ENCODE measurements at regions not wholly inside any gene's neighbourhood (a gene's known extent, or its start where the extent isn't known, plus 50 kb on each side); places are given as distances from the start of the nearest gene placed in this dataset.

DNA sequence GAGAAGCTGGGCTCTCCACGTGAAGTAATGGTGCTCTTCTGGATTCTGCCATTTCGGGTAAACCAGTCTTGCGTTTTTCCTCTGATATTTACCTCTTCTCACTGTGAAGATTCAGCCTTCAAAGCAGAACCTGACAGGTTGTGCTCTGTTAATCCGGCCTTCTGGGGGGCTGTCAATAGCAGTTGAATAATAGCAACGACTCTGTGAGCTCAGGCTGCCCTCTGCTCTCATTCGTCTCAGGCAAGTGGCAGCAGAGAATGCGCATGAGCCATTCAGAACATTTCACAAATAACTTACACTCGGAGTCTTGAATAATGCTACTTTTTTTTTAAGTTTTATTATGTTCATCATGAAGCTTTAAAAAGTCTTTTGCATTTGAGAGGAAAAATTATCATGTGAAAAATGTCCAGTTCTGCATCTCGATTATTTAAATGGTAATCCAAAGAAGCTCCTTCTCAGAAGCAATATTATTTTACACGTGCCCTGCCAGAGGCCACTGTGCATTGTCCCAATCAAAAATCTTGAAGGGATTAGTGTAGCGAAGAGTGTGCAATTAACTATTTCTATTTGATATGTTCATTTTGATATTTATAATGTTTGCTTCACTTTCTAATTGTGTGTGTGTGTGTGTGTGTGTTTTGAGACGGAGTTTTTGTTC lies 354.2 kb upstream of the FAT1 start:
- no peaks in the 10 kb centered on the region for H3K9me3 ChIP-seq
- H3K4me3 ChIP-seq, result no peak overlapping the region
- ATAC-seq, result no peak
- WGBS, 2 donors (ENCODE audit: low coverage in 1 of 2), result 50 to 60% methylated on average over 10 to 12 of the region's 12 CpGs
- no peaks in the 10 kb centered on the region for H3K36me3 ChIP-seq
- H3K27ac ChIP-seq, result no peak overlapping the region
- TF ChIP-seq CTCF (IDR thresholded peaks at IDR 0.05) (no peak), EP300 (IDR thresholded peaks at IDR 0.05) (no peak), POLR2AphosphoS5 (IDR thresholded peaks at IDR 0.05) (no peak), POLR2A (IDR thresholded peaks at IDR 0.05) (no peak)
- H3K27me3 ChIP-seq, result no peaks in the 10 kb centered on the region
- no peaks in the 10 kb centered on the region for H3K4me1 ChIP-seq

DNA sequence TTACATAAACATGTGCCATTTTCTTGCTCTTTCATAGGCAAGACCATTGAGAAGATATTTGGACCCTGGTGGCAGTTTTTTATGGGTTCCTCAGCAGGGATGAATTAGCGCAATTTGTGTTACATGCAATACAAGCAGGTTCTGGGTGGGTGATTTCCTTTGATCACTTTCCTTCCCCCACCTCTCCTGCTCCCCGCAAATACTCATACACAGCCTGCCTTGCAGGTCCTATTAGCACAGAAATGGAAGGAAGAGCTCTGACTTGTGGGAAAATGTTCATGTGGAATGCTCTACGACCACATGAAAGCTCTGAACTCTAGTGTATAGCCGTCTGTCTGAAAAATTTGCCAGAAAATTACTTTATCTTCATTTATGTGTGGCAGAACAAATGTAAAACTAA lies 361.0 kb upstream of the FAT1 start:
- TF ChIP-seq EP300 (IDR thresholded peaks at IDR 0.05), result no peak
- no peak for TF ChIP-seq POLR2A (IDR thresholded peaks at IDR 0.05)
- no peak for TF ChIP-seq CTCF (IDR thresholded peaks at IDR 0.05)
- no peak for TF ChIP-seq POLR2AphosphoS5 (IDR thresholded peaks at IDR 0.05)
- Histone ChIP-seq H3K27me3 (no peaks in the 10 kb centered on the region), H3K4me3 (no peak overlapping the region), H3K27ac (no peak overlapping the region), H3K9me3 (no peaks in the 10 kb centered on the region), H3K4me1 (no peaks in the 10 kb centered on the region), H3K36me3 (no peaks in the 10 kb centered on the region)
- 64 to 84% methylated on average over 2 to 4 of the region's 4 CpGs for WGBS, 2 donors (ENCODE audit: low coverage in 1 of 2)
- no peak for ATAC-seq

DNA sequence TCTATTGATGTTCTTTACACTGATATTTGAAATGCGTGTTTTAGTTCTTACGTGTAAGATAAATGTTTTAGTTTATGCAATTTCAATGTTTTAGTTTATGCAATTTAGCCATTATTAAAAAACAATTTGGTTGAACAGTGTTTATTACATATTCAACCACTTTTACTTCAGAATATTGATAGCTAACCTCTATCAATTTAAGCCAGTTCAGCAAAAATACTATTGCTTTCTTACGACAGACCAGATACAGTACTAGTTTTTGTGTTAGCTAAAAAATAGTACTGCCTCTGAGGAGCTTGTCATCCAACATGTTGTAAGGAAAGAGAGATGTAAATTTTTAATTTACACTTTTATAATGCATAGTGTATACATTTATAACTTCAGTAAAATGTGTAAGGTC lies 361.7 kb upstream of the FAT1 start:
- TF ChIP-seq CTCF (IDR thresholded peaks at IDR 0.05) (no peak), EP300 (IDR thresholded peaks at IDR 0.05) (no peak), POLR2A (IDR thresholded peaks at IDR 0.05) (no peak), POLR2AphosphoS5 (IDR thresholded peaks at IDR 0.05) (no peak)
- Histone ChIP-seq H3K36me3 (no peaks in the 10 kb centered on the region), H3K27me3 (no peaks in the 10 kb centered on the region), H3K4me3 (no peak overlapping the region), H3K4me1 (no peaks in the 10 kb centered on the region), H3K9me3 (no peaks in the 10 kb centered on the region), H3K27ac (no peak overlapping the region)
- WGBS, 2 donors (ENCODE audit: low coverage in 1 of 2), result 81 to 84% methylated on average over 3 of the region's 3 CpGs
- ATAC-seq, result no peak

DNA sequence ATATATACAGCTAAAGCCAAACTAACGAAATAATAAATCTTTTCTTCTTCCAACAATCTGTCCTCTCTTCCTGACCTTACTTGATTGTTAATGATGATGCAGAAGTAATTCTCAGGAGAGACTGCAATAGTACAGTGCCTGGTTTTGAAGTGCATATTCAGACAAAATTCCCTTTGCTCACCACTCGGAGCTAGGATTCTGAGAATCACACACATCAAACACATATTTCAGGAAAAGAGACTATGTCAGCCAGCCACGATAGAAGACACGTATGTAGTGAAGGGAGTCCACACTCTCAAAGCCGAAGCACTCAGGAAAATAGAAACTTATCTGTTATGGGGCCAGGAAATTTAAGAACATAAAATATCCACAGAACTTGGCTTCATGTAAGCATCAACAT lies 362.5 kb upstream of the FAT1 start:
- Histone ChIP-seq H3K27ac (no peak overlapping the region), H3K36me3 (no peaks in the 10 kb centered on the region), H3K9me3 (no peaks in the 10 kb centered on the region), H3K4me1 (no peaks in the 10 kb centered on the region), H3K27me3 (no peaks in the 10 kb centered on the region), H3K4me3 (no peak overlapping the region)
- 72 to 76% methylated on average over 2 to 4 of the region's 5 CpGs for WGBS, 2 donors (ENCODE audit: low coverage in 1 of 2)
- TF ChIP-seq POLR2AphosphoS5 (IDR thresholded peaks at IDR 0.05) (no peak), EP300 (IDR thresholded peaks at IDR 0.05) (no peak), CTCF (IDR thresholded peaks at IDR 0.05) (no peak), POLR2A (IDR thresholded peaks at IDR 0.05) (no peak)
- ATAC-seq, result no peak

DNA sequence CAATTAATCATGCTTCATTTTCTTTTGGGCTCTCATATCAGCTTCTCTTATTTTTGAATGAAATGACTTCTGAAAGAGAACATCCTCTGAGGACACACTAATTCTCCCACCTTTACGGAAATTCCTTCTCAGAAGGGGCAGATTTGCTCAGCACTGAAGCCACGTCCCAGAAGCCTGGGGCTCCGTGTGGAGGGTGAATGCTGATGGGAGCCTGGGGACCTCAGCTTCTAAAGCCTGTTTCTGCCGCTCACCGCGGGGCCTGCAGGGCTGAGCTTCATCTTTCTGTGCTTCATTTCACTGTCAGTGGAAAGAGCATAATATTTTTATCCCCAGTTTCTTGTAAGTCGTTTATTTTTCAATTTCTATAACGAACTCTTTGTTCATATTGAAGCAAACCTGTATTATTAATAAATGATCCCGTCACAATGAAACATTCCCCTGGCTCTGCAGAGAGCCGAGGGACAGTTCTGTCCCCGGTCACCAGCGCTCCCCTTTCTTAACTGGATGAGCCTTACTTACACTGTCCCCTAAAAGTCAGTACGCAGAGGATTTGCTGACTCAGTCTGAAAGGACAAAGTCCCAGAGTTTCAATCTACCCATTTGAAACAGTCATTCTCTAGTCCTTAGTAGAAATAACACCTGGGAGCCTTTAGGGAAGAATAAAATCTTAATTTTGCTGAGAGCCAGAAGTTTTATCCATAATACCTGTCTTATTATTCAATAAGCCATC lies 364.6 kb upstream of the FAT1 start:
- no peaks in the 10 kb centered on the region for H3K9me3 ChIP-seq
- H3K4me3 ChIP-seq, result no peak overlapping the region
- 66 to 76% methylated on average over 11 to 12 of the region's 13 CpGs for WGBS, 2 donors (ENCODE audit: low coverage in 1 of 2)
- no peaks in the 10 kb centered on the region for H3K27me3 ChIP-seq
- ATAC-seq, result no peak
- H3K27ac ChIP-seq, result no peak overlapping the region
- H3K4me1 ChIP-seq, result no peaks in the 10 kb centered on the region
- TF ChIP-seq POLR2A (IDR thresholded peaks at IDR 0.05), result no peak
- TF ChIP-seq CTCF (IDR thresholded peaks at IDR 0.05), result no peak
- TF ChIP-seq EP300 (IDR thresholded peaks at IDR 0.05), result no peak
- no peak for TF ChIP-seq POLR2AphosphoS5 (IDR thresholded peaks at IDR 0.05)
- H3K36me3 ChIP-seq, result no peaks in the 10 kb centered on the region

All from gastroesophageal sphincter (tissue), 4 donors.